ENCODE measurements at regions not wholly inside any gene's neighbourhood (a gene's known extent, or its start where the extent isn't known, plus 50 kb on each side); places are given as distances from the start of the nearest gene placed in this dataset.

GRCh38 chr17:72534265-72534664 lies 413.4 kb downstream of the SOX9 start:
- no peak for DNase-seq

- DNase-seq, result no peak
Observed at GRCh38 chr17:72534776-72535175, 414.0 kb downstream of the SOX9 start.

DNA sequence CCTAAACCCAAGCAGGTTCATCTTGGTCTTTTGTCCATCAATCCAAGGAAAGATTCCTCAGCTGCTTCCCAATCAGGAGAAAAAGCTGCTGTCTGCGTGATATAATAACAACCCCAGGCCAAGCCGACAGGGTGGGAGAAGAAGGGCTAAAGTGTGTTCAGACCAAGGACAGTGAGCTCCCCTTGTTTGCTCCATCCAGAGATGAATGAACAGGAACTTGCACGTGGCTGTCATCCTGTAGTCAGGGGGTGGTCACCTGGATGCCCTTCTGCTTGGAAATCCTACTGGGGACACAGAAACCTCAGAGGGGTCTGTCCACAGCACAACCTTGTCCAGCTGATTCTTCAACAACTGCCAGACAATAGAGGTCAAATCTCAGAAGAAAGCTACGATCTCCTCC lies 414.5 kb downstream of the SOX9 start:
- no peak for DNase-seq

DNA sequence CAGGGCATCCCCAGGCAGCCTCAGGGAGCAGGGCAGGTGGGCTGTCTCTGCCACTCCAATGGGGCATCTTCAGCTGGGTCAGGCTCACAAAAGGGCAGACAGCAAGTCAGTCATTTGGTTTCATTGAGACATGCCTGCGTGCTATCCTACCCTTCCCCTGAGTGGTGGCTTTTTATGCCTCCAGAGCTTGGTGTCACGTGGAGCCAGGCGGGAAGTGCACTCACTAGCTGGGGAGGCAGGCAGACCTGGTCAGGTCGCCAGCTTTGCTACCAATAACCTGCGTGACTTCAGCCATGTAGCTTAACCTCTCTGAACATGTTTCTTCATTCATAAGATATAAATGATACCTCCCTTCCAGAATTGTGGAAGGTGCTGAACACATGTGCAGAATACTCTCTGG lies 415.0 kb downstream of the SOX9 start:
- DNase-seq, result no peak

DNA sequence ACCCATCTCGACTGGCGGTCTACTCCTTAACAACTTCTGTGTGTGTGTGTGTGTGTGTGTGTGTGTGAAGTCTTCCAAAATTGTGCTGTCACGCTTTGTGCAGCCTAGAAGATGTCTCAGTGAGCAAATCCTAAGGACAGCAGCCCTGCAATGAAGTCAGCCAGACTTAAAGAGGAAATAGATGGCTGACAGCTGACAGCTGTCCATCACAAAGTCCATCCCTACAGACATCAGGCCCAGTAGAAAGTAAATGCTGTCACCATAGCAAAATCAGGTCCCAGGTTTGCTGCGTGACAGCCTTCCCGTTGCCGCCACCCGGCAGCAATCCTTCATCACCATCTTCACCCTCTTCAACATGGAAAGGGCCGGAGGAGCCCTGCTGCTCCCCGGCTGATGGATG lies 416.0 kb downstream of the SOX9 start:
- no peak for DNase-seq

GRCh38 chr17:72538443-72538842 lies 417.6 kb downstream of the SOX9 start:
- no peak for DNase-seq

- DNase-seq, result no peak
Observed at GRCh38 chr17:72538901-72539352, 418.1 kb downstream of the SOX9 start.

GRCh38 chr17:72539981-72540897 lies 419.4 kb downstream of the SOX9 start:
- peak; percentile 37 for DNase-seq

- DNase-seq, result no peak
Observed at GRCh38 chr17:72542317-72542716, 421.5 kb downstream of the SOX9 start.

- no peak for DNase-seq
Observed at GRCh38 chr17:72545766-72546165, 424.9 kb downstream of the SOX9 start.

GRCh38 chr17:72553051-72553755 lies 432.4 kb downstream of the SOX9 start:
- no peak for DNase-seq

DNA sequence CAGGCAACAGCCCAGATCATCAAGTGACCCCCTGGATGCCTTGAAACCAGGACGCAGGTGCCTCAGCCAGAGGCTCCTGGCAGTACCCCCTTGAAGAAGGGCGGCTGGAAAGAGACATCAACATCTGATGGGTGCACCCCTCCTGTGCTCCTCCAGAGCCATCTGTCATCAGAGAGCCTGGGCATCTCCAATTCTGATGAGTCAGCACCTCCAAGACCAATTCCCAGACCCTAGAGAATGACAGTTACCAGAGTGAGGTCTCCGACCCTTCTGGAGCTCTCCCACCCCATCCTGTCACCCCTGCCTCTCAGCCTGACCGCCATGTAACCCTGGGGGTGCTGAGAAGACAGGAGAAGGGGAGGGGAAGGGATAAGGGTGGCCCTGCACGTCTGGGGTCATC lies 433.7 kb downstream of the SOX9 start:
- no peak for DNase-seq

GRCh38 chr17:72555052-72555451 lies 434.2 kb downstream of the SOX9 start:
- no peak for DNase-seq

DNA sequence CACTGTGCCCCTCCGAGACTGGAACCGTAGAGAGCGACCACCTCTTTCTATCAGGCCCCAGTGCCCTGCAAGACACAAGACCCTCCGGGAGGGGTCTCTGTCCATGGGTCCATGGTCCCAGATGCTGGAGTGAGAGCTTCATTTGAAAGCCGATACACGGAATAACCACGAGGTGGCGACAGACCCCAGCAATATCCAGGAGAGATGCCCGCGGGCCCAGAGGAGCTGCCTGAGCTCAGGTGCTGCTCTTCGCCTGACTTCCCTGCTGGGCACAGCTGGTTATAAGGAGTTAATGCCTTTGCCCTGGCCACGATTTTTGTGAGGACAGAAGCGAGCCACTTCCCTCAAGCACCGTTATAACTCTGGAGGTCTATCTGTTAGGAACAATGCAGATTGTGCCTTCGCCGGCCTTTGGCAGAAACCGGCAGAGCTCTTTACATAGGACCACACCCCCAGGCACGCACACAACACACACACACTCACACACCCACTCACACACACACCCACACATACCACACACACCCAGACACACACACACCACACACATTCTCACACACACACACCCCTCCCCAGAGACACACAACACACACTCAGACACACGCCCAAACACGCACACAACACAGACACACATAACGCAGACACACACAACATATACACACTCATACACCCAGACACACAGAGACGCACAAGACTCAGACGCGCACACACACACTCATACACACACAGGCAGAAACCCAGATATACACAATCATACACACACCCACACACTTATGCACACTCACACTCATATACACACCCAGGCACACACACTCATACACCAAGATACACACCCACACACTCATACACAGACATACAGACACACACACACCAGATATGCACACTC lies 436.4 kb downstream of the SOX9 start:
- peak; percentile 67 for DNase-seq

DNA sequence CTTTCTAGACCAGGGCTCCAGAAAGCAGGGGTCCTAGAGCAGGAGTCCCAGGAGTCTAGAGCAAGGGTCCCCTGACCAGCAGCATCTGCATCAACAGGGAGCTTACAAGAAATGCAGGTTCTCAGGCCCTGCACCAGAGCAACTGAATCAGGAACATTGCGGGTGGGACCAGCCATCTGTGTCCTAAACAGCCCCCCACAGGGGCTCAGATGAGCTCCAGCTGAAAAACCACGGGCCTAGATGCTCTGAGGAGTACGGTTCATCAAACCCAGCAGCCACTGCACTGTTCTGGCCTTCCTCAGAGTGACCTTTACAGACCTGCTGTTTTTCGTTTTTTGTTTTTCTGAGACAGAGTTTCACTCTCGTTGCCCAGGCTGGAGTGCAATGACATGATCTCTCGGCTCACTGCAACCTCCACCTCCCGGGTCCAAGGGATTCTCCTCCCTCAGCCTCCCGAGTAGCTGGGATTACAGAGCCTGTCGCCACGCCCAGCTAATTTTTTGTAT lies 438.2 kb downstream of the SOX9 start:
- DNase-seq, result no peak

GRCh38 chr17:72560303-72561247 lies 439.8 kb downstream of the SOX9 start:
- peak; percentile 51 for DNase-seq

GRCh38 chr17:72561266-72561665 lies 440.4 kb downstream of the SOX9 start:
- DNase-seq, result no peak

GRCh38 chr17:72561680-72562079 lies 440.9 kb downstream of the SOX9 start:
- no peak for DNase-seq

- no peak for DNase-seq
Observed at GRCh38 chr17:72562615-72563188, 441.9 kb downstream of the SOX9 start.

DNA sequence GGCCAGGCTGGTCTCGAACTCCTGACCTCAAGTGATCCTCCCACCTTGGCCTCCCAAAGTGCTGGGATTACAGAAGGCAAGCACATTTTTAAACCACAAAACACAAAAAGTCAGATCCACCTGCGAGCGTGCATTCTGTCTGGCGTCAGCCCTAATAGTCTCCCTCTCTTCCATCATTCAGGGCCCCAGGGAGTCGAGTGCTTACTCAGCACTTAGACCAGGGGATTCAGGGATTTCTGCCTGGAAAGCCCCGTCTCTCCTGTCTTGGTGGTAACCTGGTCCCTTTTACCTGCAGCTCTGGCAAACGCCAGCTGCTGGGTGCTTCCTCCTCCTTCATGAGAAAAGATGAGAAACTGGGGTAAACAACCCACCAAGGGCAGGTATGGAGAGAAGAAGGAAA lies 443.1 kb downstream of the SOX9 start:
- no peak for DNase-seq

DNA sequence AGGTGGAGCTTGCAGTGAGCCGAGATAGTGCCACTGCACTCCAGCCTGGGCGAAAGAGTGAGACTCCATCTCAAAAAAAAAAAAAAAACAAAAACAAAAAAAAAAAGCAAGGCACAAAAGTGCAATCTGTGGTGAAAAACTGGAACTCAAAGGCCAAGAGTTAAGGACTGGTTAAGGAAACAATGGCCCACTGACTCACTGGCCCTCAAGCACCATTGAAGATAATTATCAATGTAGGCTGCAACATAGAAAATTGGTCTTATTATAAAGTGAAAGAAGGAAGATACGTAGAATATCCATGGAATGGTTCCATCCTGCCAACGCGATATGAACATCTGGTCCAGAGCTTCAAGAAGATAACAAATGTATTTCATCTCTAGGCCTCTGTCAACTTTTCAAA lies 444.2 kb downstream of the SOX9 start:
- no peak for DNase-seq
